ENCODE measurements at regions not wholly inside any gene's neighbourhood (a gene's known extent, or its start where the extent isn't known, plus 50 kb on each side); places are given as distances from the start of the nearest gene placed in this dataset.

DNA sequence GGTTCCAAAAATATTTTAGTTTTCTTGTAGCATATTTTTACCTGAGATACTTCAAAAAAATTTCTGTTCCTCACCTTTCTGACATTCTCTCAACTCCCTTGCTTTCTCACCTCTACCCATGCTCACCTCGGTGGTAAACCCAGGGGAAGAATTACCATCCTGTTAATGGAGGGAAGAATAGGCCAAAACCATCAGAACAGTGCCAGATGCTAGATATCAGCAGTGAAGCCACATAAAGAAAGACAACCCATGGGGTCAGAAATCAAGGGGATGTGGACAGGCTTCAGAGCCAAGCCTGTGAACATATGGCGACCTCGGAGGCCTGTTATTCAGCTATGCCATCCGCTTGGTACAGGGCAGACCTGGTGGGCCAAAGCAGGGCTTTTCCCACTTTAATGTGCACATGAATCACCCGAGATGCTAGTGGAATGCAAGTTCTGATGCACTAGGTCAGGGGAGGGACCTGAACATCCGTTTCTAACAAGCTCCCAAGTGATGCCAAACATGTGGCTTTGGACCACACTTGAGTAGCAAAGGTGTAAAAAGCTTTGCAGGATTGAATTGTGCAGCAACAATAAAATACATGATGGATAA, 125.5 kb downstream of the NPY start:
- H3K27ac ChIP-seq (ENCODE audit: low read length), result no peak overlapping the region
- ATAC-seq (no peak), DNase-seq (no peak)
- H3K4me1 ChIP-seq (ENCODE audit: control insufficient read depth, insufficient read depth, low read length), result no peaks in the 10 kb centered on the region
- H3K4me3 ChIP-seq (ENCODE audit: low read length), result no peak overlapping the region
- intact Hi-C loops (cut with DNase I), result loop anchor here in 1 of 4 donors (10.0 kb wide), 1 partner anchor 255 kb away; no protein-coding TSS in a partner anchor
- 77% methylated on average over 6 of the region's 6 CpGs for WGBS
- no peaks in the 10 kb centered on the region for H3K9me3 ChIP-seq (ENCODE audit: control insufficient read depth, low read length)
- no peaks in the 10 kb centered on the region for H3K27me3 ChIP-seq (ENCODE audit: control insufficient read depth, insufficient read depth)

DNA sequence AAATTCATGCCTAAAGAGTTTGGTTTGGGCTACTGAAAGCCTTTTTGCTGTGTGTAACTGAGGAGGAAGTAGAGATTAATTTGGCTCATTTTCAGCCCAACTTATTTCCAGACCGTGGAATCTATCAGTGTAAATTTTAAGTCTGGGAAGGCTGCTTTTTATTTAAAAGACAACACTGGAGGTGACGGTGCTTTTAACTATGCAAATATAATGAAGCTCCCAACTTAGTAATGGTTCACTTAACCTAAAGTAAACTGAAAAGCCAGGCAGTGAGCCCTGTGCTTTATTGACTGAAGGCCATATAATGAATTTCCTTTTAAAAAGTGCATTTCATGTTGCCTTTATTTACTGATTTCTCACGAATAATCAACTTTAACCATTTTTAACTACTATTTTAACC, 127.2 kb downstream of the NPY start:
- intact Hi-C loops (cut with DNase I), result no loop called here
- no peaks in the 10 kb centered on the region for H3K4me1 ChIP-seq (ENCODE audit: control insufficient read depth, insufficient read depth, low read length)
- WGBS, result 73% methylated on average over 3 of the region's 3 CpGs
- H3K4me3 ChIP-seq (ENCODE audit: low read length), result no peak overlapping the region
- ATAC-seq (no peak), DNase-seq (no peak)
- H3K27me3 ChIP-seq (ENCODE audit: control insufficient read depth, insufficient read depth), result no peaks in the 10 kb centered on the region
- H3K9me3 ChIP-seq (ENCODE audit: control insufficient read depth, low read length), result no peaks in the 10 kb centered on the region
- no peak overlapping the region for H3K27ac ChIP-seq (ENCODE audit: low read length)

DNA sequence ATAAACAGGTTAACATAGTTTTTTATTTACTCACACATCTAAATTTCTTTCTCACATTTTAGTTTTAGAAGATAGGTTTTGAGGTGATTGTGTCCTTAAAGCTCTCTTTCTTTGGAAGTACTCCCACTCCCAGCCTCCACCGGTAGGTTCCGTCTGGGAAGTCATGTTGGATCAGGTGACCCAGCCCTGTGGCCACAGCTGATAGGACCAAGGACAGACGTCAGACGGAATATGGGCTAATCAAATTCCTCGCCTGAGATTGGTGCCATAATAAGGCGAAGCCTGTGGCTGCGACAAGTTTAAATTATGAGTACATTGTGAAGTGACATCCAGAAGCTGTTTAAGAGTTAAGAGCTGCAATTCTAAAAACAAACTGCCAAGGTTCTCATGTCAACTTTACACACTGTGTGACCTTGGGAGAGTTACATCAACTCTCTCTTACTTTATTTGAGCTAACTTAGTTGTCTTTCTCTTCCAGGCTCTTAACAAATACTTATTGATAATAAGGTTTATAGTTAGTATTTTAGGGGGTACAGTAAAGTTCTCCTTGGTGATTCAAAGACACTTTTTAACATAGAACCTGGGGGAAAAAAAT, 133.6 kb downstream of the NPY start:
- Histone ChIP-seq H3K4me3 (ENCODE audit: low read length) (no peak overlapping the region), H3K27ac (ENCODE audit: low read length) (no peak overlapping the region), H3K27me3 (ENCODE audit: control insufficient read depth, insufficient read depth) (no peaks in the 10 kb centered on the region), H3K9me3 (ENCODE audit: control insufficient read depth, low read length) (no peaks in the 10 kb centered on the region), H3K4me1 (ENCODE audit: control insufficient read depth, insufficient read depth, low read length) (no peaks in the 10 kb centered on the region)
- ATAC-seq (no peak), DNase-seq (no peak)
- WGBS, result 74% methylated on average over 7 of the region's 7 CpGs
- intact Hi-C loops (cut with DNase I), result no loop called here

DNA sequence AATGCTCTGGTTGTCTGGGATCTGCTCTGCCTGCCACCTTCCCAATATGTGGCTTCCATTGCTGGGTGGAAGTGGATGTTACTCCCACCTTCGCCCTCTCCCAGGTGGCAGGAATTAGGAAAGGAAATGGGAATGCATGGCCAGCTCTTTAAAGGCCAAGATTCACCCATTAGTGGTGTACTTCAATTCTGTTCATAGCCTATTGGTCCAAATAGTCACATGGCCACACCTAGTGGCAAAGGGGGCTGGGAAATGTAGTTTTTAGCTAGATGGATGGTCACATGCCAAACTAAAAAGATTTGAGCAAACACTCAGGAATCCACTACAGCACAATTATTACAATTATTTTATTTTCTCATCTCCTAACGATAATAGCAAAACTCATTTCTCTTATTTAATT, 135.1 kb downstream of the NPY start:
- intact Hi-C loops (cut with DNase I), result no loop called here
- WGBS, result 76% methylated on average over 2 of the region's 2 CpGs
- ATAC-seq, result peak in 1 of 2 donors; percentile 82
- Histone ChIP-seq H3K27me3 (ENCODE audit: control insufficient read depth, insufficient read depth) (no peaks in the 10 kb centered on the region), H3K4me3 (ENCODE audit: low read length) (no peak overlapping the region), H3K27ac (ENCODE audit: low read length) (no peak overlapping the region), H3K9me3 (ENCODE audit: control insufficient read depth, low read length) (no peaks in the 10 kb centered on the region), H3K4me1 (ENCODE audit: control insufficient read depth, insufficient read depth, low read length) (no peaks in the 10 kb centered on the region)
- DNase-seq, result no peak

GRCh38 chr7:24419511-24419910, 135.5 kb downstream of the NPY start:
- DNase-seq (no peak), ATAC-seq (no peak)
- no peaks in the 10 kb centered on the region for H3K27me3 ChIP-seq (ENCODE audit: control insufficient read depth, insufficient read depth)

GRCh38 chr7:24422441-24423010, 138.5 kb downstream of the NPY start:
- intact Hi-C loops (cut with DNase I), result no loop called here
- Histone ChIP-seq H3K27ac (ENCODE audit: low read length) (no peak overlapping the region), H3K27me3 (ENCODE audit: control insufficient read depth, insufficient read depth) (no peaks in the 10 kb centered on the region), H3K4me1 (ENCODE audit: control insufficient read depth, insufficient read depth, low read length) (no peaks in the 10 kb centered on the region), H3K9me3 (ENCODE audit: control insufficient read depth, low read length) (peaks cover 3% of the 10 kb centered on the region), H3K4me3 (ENCODE audit: low read length) (no peak overlapping the region)
- ATAC-seq, result no peak
- DNase-seq, result no peak
- WGBS, result 65% methylated on average over 4 of the region's 4 CpGs

More at GRCh38 chr7:24419511-24419910, 135.5 kb downstream of the NPY start:
- no peak overlapping the region for H3K4me3 ChIP-seq (ENCODE audit: low read length)
- H3K9me3 ChIP-seq (ENCODE audit: control insufficient read depth, low read length), result no peaks in the 10 kb centered on the region
- H3K4me1 ChIP-seq (ENCODE audit: control insufficient read depth, insufficient read depth, low read length), result no peaks in the 10 kb centered on the region
- H3K27ac ChIP-seq (ENCODE audit: low read length), result no peak overlapping the region
- intact Hi-C loops (cut with DNase I), result no loop called here

DNA sequence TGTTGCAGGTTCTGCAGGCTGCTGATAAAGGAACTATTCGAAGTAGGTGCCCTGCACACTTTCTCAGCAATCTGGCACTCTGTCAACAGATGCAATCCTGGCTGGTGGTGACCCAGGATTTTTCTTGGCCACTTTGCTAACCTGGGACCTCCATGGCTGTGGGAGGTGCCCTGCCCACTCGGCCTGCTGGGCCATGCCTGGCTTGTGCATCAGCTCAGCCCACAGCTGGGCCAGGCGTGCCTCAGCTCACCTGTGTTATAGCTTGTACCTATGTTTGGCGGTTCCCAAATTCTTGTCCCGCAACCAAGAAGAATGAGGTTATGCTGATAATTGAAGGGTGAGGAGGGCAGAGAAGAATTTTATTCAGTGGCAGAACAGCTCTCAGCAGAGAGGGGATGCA, 141.7 kb downstream of the NPY start:
- Histone ChIP-seq H3K4me3 (ENCODE audit: low read length) (no peak overlapping the region), H3K27ac (ENCODE audit: low read length) (no peak overlapping the region), H3K9me3 (ENCODE audit: control insufficient read depth, low read length) (peaks cover 3% of the 10 kb centered on the region), H3K4me1 (ENCODE audit: control insufficient read depth, insufficient read depth, low read length) (no peaks in the 10 kb centered on the region), H3K27me3 (ENCODE audit: control insufficient read depth, insufficient read depth) (no peaks in the 10 kb centered on the region)
- ATAC-seq (no peak), DNase-seq (no peak)
- intact Hi-C loops (cut with DNase I), result no loop called here
- 82% methylated on average over 5 of the region's 5 CpGs for WGBS

GRCh38 chr7:24427048-24427447, 143.1 kb downstream of the NPY start:
- H3K9me3 ChIP-seq (ENCODE audit: control insufficient read depth, low read length), result peaks cover 3% of the 10 kb centered on the region
- no peak overlapping the region for H3K27ac ChIP-seq (ENCODE audit: low read length)
- DNase-seq, result no peak
- intact Hi-C loops (cut with DNase I), result no loop called here
- ATAC-seq, result no peak
- 41% methylated on average over 2 of the region's 2 CpGs for WGBS
- H3K4me1 ChIP-seq (ENCODE audit: control insufficient read depth, insufficient read depth, low read length), result no peaks in the 10 kb centered on the region
- H3K27me3 ChIP-seq (ENCODE audit: control insufficient read depth, insufficient read depth), result no peaks in the 10 kb centered on the region
- no peak overlapping the region for H3K4me3 ChIP-seq (ENCODE audit: low read length)

DNA sequence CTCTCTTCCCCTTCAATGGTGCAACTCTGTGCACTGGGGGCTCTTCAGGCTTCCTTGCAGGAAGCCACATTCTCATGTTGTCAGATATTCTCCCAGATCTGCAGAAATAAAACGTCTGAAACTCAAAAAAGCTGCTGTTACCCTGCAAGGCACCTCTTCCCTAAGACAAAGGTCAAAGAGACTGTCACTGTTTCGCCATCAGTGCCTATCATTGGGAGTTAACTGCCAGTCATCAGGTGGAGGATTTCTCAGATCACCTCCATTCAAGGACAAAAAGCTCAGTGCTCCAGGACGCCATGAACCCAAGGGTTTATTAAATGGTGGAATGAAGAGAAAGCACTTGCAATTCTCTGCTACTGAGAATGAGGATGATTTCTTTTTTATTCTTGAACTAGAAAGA, 144.6 kb upstream of the PALS2 start:
- no peak overlapping the region for H3K27ac ChIP-seq (ENCODE audit: low read length)
- H3K27me3 ChIP-seq (ENCODE audit: control insufficient read depth, insufficient read depth), result no peaks in the 10 kb centered on the region
- no peak for ATAC-seq
- DNase-seq, result no peak
- H3K9me3 ChIP-seq (ENCODE audit: control insufficient read depth, low read length), result peaks cover 3% of the 10 kb centered on the region
- 49% methylated on average over 3 of the region's 3 CpGs for WGBS
- intact Hi-C loops (cut with DNase I), result no loop called here
- no peak overlapping the region for H3K4me3 ChIP-seq (ENCODE audit: low read length)
- no peaks in the 10 kb centered on the region for H3K4me1 ChIP-seq (ENCODE audit: control insufficient read depth, insufficient read depth, low read length)

DNA sequence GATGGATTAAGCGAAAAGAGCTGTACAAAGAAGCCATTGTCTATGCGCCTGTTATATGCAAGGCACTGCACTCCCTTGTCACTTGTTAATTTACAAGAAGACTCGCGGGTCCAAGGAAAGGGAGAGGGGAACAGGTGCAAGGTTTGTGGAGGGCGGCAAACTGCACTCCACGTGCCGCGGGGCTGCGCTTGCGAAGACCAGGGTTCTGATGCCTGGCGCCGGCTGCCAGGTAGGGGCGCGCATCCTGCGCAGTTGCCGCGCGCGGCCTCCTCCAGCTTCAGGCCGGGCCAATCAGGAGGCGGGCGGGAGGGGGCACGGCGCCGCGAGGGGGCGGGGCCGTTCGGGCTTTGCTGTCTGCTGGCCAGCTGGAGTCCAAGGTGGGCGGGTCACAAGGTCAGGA, 140.6 kb upstream of the PALS2 start:
- Histone ChIP-seq H3K27ac (ENCODE audit: low read length) (no peak overlapping the region), H3K27me3 (ENCODE audit: control insufficient read depth, insufficient read depth) (no peaks in the 10 kb centered on the region), H3K9me3 (ENCODE audit: control insufficient read depth, low read length) (no peaks in the 10 kb centered on the region), H3K4me1 (ENCODE audit: control insufficient read depth, insufficient read depth, low read length) (no peaks in the 10 kb centered on the region), H3K4me3 (ENCODE audit: low read length) (no peak overlapping the region)
- DNase-seq (no peak), ATAC-seq (no peak)
- 94% methylated on average over 30 of the region's 30 CpGs for WGBS
- intact Hi-C loops (cut with DNase I), result no loop called here

DNA sequence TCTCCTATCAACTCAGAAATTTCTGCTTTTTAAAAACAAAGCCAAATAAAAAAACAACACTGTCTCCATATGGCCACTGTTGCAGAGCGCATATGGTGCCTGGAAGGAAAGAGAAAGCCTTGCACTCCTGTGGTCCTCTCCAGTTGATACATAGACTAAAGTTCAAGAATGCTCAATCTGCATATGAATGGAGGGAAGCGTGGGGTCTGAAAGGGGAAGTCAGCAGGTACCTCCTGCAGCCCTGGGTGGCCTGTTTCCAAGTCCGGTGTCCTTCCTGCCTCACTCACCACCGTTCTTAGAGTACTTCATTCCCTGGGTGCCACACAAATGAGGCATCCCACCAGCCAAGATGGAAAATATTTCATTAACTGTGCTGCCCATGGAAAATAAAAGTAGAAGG, 138.3 kb upstream of the PALS2 start:
- H3K4me1 ChIP-seq (ENCODE audit: control insufficient read depth, insufficient read depth, low read length), result no peaks in the 10 kb centered on the region
- intact Hi-C loops (cut with DNase I), result no loop called here
- H3K9me3 ChIP-seq (ENCODE audit: control insufficient read depth, low read length), result no peaks in the 10 kb centered on the region
- ATAC-seq (no peak), DNase-seq (no peak)
- H3K4me3 ChIP-seq (ENCODE audit: low read length), result no peak overlapping the region
- H3K27ac ChIP-seq (ENCODE audit: low read length), result no peak overlapping the region
- WGBS, result 48% methylated on average over 4 of the region's 4 CpGs
- no peaks in the 10 kb centered on the region for H3K27me3 ChIP-seq (ENCODE audit: control insufficient read depth, insufficient read depth)
